Epithelial cell of proximal tubule (primary cell): ENCODE measurements at regions not wholly inside any gene's neighbourhood (a gene's known extent, or its start where the extent isn't known, plus 50 kb on each side); places are given as distances from the start of the nearest gene placed in this dataset.

Experiments
- DNase-seq: peaks from one replicate; pipeline ENCODE4 v3.0.0-alpha.2; 2011; ENCODE audit warnings: low read depth
- H3K4me3 ChIP-seq: 2 replicates; pipeline ENCODE4 v1.5.1; 2011; ENCODE audit warnings: low read depth, mild to moderate bottlenecking, low read length
- TF ChIP-seq, protein P1 (sequence below): conservative IDR thresholded peaks from 2 replicates; pipeline ENCODE4 v1.5.1; 2012; ENCODE audit warnings: low read depth, mild to moderate bottlenecking, low read length

DNA sequence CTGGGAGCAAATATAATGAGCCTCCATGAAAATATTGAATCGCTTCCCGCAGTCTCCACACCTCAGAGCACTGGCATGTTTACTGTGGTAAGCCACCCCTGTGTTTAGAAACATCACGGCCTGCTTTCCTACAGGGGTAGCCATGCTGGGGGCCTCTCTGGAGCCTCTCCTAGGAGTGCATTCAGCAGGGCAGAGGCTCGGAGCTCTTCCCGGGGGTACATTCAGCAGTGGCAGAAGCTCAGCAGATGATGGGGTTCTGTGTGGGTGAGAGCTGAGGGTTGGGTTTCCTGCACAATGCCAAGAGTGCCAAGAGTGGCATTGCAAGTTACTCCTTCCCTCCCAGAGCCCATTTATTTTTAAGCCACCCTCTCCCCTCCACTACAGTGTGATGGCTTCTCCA, 386.6 kb downstream of the SEC14L1 start:
- DNase-seq = no peak
- H3K4me3 ChIP-seq = no peak overlapping the region
- TF ChIP-seq, protein P1, sequence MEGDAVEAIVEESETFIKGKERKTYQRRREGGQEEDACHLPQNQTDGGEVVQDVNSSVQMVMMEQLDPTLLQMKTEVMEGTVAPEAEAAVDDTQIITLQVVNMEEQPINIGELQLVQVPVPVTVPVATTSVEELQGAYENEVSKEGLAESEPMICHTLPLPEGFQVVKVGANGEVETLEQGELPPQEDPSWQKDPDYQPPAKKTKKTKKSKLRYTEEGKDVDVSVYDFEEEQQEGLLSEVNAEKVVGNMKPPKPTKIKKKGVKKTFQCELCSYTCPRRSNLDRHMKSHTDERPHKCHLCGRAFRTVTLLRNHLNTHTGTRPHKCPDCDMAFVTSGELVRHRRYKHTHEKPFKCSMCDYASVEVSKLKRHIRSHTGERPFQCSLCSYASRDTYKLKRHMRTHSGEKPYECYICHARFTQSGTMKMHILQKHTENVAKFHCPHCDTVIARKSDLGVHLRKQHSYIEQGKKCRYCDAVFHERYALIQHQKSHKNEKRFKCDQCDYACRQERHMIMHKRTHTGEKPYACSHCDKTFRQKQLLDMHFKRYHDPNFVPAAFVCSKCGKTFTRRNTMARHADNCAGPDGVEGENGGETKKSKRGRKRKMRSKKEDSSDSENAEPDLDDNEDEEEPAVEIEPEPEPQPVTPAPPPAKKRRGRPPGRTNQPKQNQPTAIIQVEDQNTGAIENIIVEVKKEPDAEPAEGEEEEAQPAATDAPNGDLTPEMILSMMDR = no peak

DNA sequence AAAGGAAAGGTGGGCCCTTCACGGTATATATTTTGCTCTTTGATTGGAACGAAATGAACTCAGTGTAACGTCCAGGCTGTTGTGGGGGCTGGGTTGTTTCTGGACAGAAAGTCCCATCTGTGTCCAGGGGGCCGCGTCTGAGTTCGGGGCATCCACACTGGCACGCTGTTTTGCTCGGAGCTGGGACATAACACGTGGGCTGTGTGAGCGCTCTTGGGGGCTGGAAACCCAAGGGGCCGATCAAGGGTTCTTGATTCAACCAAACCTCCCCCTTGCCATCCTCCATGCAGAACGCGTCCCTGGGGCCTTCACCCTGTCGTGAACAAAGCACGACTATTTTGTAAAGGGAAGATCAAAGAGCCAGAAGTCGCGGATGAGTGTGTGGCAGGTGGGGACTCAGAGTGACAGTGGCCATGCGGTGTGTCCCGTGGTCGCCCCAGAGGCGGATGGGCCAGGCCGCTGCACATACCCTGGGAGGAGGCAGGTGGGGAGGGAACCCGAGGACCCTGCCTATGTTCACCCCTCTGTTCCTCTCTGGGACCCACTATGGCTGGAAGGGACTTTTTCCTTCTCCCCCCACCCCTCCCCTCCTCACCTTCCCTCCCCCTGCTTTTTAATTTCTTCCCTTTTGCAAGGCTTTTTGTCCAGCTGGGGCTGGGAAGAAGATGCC, 387.2 kb downstream of the SEC14L1 start:
- TF ChIP-seq, protein P1 = no peak
- H3K4me3 ChIP-seq = no peak overlapping the region
- DNase-seq = no peak

DNA sequence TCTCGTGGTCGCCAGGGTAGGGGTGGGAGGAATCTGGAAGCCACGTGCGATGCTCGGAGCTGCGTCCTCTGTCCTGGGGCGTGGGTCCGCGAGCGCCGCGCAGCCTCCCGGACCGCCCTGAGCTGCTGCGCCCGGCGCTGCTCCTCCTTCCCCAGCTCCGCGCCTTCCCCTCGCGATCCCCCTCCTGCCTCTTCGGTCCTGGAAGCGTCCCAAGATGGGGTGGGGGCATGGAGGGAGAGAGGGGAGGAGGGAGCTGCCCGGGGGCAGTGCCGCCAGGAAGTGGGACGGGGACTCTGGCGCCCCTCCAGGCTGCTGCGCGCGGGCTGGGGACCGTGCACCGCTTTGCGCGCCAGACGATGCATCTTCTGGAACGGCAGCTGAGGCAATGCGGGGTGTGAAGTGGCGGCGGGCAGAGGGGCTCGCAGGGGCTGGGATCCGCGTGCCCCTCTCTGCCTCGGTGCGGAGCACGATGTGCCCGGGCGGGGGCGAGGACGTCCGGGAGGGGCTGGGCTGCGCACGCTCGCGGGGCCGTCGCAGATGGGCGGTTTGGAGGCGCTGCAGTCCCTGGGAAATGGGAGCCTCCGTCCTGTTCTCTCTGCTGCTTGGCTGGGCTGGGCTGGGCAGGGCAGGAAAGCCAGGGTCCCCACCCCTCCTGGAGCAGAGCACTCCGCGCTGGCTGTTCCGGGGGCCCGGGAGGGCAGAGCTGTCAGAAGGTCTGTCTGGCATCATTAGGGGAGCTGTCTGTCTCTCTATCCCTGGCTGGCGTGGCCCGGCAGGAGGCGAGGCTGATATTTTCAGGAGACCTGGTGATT, 388.0 kb downstream of the SEC14L1 start:
- no peak overlapping the region for H3K4me3 ChIP-seq
- no peak for DNase-seq
- TF ChIP-seq, protein P1 = no peak

DNA sequence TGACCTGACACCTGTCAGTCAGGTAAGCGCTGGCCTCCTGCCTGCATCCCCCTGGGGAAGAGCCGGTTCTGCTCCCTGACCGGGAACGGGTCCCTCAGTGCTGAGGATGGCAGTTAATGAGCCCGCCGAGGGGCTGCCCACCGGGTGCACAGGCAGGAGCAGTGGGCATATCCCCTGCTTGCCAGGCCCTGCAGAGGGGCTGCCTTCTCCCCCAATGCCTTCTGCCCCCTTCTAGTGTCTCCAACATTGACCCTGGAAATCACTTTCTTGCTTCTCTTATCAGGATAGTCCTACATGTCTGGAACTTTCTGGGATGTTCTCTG, 388.5 kb downstream of the SEC14L1 start:
- no peak overlapping the region for H3K4me3 ChIP-seq
- no peak for DNase-seq
- TF ChIP-seq, protein P1 = no peak

DNA sequence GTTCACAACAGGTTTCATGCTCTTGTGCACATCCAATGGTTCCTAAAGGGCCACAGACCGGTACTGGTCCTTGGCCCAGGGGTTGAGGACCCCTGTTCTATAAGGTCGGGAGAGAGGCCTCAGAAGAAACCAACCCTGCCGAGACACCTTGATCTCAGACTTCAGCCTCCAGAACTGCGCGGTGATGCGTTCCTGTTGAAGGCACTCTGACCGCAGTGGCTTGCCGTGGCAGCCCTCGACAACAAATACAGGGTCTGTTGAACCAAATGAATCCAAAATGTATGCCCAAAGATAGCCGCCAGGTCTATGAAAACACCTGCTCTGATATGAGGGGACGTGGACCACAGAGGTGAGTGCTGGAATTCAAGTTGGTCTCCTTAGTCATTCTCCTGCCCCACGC, 389.8 kb downstream of the SEC14L1 start:
- H3K4me3 ChIP-seq = no peak overlapping the region
- TF ChIP-seq, protein P1 = no peak

DNA sequence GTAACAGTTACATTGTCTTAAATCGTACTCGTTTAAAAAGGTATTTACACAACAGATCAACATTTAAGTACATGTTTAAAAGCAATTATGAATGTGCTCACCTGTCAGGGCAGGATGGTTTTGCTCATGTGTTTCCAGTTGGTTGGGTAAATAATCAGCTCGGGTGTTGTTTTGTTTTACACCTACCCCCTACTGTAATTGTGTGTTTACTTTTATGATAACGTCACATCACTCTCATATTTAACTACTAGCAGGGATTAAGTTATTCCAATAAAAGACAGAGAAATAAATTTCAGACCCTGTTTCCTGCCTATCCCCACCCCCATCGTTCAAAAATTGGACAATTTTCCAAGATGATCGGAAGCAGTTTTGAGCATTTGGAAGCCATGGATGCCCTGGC, 390.2 kb downstream of the SEC14L1 start:
- no peak overlapping the region for H3K4me3 ChIP-seq
- TF ChIP-seq, protein P1 = no peak
- DNase-seq = no peak

More for the DNA sequence above, 389.8 kb downstream of the SEC14L1 start:
- DNase-seq = no peak
